NCI-H2227 (cell line): ENCODE measurements at regions not wholly inside any gene's neighbourhood (a gene's known extent, or its start where the extent isn't known, plus 50 kb on each side); places are given as distances from the start of the nearest gene placed in this dataset.

ENCODE experiments used
- DNase-seq: peaks from one replicate; lab custom pipeline; 2025; ENCODE audit not compliant: unreplicated experiment; lab: John Stamatoyannopoulos, UW

DNA sequence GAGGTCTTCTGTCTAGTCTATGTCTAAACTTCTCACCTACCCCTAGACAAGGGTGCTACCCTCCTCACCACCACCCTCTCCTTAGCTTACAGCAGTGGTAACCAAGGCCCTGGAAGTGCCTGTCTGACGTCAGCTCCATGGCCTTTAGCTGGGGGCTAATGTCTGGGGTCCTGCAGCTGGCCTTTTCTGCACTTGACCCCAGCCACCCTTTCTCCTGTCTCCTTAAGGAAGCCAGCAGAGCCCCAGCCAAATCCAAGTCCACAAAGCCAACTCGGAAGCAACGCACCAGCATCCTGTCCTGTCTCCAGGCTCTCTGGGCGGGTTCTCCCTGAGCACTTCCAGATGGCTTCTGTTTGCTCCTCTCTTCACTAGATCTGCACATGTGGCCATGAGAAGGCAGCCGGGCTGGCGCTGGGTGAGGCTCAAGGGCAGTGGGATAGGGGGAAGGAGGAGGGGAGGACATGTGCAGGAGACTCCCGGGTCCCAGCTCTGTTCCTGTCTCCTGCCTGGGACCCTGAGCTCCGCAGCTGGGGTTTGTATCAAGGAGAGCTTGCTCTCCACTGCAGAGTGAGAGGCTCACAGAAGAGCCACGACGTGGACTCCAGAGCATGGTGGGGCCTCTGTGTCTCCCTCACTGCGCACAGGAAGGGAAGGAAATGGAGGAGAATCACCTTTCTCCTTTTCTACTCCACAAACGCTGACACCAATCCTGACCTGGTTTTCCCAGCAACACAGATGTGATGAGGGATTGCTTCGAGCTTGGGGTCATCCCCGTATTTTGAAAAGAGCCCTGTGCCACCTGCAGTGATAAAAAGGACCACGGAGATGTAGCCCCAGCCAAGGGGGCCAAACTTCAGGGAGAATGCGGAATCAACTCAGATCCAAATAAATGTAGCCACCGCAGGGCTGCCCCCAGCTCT, 204.2 kb downstream of the USP12 start:
- no peak for DNase-seq

DNA sequence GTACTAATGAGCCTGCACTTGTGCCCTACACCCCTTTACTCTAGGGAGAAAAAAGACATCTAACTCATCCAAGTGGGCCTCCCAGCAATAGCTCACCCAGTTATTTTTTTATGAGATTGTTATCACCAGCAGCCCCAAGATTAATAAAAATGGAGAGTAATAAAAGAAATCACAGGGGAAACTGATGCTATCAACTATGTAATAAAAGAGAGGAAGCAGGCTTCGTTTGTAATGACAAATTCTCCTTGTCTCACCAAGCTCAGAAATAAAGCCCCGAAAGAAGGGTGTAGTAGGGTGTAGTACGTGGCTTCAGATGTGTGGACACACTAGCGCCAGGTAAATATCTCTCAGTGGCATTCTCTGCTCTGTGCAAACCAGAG, 204.9 kb downstream of the USP12 start:
- DNase-seq: no peak

DNA sequence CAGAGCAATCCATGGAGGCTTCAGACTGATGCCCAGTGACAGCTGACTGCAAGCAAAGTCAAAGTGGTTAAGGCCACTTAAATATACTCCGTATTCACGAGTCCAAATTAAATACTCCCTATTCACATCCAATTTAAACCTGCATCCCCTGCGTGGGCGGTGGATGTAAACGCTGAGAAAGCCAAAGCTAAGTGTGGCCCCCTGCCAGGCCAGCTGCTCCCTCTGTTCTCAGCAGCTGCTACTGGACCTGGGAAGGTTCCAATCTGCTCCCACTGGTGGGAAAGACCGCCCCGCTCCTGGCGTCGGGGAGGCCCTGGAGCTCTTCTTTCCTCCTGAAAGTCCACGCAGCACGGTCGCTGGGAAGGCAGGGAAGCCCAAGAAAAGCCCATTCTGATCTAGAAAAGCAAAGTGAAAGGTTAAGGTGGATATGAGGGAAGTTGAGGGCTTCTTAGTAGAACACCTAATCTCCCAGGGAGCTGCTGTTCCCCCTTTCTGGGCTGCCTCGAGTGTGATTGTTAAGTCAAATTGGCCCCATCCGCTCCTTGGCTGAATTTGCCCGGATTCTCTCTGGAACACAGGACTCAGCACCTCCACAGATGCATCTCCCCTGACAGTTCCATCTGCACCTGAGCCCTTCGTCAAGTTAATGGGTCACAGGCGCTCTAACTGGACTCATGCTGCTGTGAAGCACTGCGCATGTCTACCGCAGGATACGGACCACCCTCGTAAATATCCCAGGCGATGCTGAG, 205.5 kb downstream of the USP12 start:
- DNase-seq: peak; percentile 68

DNA sequence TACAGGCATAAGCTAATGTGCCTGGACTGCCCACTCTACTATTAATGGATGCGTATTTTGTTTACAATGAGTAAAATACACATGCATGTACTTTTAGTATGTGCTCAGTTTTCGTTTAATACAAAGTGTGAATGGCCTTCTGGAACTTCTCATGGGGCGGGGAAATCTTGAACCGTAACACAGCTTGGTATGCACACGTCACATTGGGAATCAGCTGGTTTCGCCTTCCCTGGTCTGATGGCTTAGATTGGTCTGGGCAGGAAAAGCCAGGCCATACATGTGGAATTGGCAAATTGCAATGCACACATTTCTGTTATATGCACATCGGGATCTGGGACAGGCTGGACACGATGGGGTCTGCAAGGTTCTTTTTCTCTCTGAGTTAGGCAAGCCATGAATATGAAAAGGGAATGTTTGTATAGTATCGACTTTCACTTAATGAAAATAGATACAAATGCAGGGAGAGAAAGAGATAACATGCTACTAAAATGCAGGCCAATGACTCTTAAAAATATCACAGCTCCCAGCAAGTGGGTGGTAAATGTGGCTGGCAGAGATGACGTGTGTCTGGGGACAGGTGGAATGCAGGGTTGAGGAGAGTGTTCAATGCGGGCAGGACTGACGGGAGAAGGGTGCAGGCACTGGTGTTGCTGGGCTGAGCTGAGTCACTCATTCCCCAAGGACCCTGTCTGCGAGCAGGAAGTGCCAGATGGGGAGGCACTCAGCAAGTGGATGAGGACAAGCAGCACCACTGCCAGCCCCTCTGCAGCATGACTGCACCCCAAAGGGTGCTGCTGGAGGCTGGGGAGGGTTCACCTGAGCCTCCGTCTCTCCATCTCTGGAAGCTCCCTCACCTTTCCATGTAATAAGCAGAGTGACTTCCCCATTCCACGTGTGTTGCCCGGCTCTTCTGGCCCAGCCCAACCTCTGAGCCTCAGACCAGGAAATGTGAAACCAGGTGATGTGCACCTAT, 204.0 kb upstream of the GPR12 start:
- no peak for DNase-seq

DNA sequence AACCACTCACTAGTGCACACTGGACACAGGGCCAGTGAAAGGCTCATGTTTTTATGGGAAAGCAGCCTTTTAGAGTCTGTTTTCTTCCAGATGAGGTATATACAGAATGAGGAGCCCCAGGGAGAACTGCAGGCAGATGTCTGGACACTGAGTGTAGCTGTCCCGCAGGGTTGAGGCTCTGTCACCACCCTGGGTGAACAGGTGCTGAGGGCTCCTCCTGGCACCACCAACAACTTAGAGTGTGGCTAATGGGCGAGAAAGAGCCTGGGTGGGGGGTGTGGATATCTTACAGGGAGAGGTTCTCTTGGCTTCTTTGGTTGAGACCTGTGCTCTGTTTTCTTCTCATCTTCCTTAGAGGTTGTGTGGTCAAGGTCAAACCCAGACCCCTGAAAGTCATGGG, 202.1 kb upstream of the GPR12 start:
- no peak for DNase-seq

DNA sequence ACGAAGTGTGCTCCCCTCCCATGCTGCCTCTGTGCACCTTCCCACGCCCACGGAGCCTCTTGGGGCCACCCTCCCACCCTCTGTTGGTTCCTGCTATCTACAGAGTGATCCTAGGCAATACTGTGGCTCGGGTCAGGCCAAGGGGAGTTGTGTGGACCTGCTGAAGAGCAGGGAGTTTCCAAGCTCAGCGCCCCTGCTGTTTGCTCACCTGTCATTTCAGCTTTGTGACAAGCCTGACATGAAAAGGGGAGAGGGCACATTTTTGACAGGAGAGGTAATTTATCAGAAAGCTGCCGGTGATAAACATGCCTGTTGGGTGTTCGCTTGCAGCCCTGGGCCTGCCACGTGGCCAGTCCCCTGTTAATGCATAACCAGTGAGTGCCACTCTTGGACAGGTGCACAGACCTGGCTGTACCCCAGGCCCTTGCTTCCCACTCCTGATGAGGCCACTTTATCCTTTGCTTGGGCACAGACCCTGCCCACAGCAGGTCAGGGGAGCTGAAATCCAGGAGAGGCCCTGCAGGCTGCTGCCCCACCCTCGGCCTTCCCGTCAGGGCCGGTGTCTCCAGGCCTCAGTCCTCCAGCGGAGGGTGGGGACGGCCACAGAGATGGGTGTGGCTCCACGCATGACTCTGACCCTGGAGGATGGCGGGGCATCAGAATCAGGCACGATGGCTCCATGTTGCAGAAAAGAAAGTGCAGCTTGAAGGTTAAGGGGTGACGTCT, 201.5 kb upstream of the GPR12 start:
- DNase-seq: no peak

DNA sequence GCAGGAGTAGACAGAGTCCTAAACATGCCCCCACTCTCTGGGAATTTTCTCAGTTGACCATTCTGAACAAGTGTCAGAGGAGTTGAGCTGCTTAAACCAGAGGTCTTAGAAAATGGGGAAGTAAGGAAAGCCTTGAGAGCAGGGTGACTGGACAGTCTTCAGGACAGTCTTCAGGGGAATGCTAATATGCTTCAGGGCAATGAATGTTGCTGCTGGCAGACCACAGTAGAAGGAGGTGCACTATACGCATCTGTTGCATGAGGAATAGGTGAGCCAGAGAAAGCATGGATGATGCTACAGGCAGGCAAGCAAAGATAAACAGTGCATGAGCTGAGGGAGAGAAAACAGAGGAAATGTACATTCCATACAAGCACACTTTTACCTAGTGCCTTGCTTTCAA, 196.6 kb upstream of the GPR12 start:
- DNase-seq: no peak

DNA sequence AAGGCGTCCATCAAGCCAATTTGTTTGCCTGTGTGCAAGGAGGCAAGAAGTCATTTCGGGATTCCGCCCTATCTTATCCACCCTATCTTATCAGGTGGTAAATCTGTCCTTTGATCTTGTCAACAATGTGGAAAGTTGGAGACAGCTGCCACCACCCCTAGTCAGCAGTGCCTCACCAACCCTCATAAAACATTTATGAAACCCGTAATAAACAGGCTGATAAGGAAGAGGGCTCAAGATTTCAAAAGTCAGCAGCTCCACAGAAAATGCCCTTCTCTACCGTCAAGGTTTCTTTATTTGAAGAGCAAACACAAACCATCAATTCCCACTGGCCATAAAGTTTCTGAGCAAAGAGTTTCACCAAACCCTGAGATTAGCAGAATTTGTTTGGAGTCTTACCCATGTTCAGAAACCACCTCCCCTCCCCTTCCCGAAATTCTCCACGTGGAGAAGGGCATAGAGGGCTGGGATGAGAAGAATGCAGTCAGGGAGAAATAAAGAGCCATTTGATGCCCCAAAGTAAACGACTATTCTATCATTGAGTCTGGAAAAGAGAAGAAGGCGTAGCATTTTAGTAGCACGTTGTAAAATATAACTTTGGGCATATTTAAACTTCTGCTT, 196.0 kb upstream of the GPR12 start:
- DNase-seq: no peak

DNA sequence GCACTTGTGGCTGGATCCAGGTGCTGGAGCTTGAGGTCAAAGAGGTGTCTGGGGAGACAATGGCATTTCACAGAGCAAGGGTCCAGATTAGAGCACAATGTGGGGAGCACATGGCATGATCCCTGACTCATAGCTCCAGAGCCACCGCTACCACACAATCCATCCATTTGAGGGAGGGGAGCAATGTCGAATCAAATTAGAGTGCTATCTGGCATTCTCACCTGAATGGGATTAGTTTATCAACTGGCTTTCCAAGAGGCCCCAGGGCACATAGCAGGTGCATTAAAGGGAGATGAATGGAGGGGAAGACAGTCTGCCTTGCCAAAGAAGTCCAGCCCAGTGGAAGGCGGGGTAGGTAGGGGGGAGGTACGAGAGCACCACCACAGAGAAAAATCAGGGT, 194.4 kb upstream of the GPR12 start:
- DNase-seq: no peak

DNA sequence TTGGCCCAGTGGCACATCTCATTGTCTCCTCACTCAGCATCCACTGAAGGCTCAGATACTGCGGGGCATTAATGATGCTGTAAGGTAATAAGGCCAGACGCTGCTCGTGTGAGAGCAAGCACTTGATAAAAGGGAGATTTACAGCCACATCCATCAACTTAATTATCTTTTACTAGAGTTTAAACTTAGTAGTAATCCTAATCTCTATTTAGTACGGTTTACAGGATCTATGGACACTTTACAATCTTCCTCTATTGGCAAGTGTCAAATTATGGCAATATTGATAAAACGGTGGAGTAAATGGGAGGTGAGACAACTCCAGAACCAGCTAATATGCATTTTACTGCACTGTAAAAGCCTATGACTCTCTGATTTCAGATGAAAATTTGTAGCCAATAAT, 192.7 kb upstream of the GPR12 start:
- DNase-seq: no peak

DNA sequence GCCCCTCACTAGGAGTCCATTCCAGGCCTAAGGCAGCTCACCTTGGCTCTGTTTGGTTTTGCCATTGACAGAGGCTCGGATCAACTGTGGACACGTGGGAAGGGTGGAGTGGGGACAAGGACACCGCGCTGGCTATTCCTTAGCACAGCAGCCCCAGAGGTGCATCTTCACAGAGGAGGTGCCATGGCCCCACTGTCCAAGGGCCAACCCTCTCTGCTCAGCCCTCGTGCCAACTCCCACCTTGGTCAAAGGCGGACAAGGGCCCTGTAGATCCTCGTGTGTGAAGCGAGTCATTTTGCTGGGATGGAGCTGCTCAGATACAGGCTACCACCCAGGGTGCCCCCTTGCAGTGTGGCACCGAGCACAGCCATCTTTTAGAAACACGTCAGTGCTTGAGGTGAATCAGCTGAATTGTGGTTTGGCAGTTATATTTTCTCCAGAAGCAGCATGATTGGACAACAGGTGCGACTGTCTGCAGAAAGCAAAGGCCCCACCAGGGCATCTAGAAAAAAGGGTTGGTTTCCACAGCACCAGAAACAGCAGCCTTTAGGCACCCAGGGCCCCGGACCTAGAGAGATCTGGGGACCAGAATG, 192.1 kb upstream of the GPR12 start:
- no peak for DNase-seq

DNA sequence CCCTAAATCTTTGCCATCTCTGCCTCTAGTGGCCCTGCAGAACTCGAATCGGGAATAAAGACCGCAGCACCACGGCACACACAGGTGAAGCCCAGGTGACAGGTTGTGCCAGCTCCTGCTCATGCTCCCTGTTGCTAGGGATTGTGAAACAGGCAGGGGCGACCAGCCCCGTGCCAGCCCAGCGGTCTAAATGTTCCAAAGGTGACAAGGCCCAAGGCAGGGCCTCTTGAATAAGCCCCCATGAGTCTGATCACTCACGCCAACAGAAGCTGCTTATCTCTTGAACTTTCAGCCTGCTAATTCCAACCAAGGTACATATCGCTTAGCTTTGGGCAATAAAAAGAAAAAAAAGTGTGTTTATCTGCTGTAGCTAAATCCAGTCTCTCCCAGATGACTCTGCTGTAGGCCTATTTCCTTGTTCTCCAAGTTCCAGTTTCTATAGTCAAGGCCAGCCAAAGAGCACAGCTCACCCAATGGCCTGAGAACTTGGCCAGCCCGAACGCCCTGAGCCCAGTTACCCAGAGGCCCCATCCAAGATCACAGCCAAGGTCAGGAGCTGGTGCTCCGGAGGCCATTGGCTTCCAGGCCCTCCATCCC, 191.1 kb upstream of the GPR12 start:
- DNase-seq: no peak

DNA sequence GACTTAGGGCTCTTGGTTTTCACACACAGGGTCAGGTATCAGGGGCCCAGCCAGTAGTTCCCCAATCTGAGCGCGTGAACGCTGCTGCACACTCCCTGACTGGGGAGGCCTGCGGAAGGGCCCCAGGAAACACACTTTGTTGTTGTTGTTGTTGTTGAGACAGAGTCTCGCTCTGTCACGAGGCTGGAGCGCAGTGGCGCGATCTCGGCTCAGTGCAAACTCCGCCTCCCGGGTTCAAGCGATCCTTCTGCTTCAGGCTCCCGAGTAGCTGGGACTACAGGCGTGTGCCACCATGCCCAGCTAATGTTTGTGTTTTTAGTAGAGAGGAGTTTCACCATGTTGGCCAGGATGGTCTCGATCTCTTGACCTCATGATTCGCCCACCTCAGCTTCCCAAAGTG, 190.4 kb upstream of the GPR12 start:
- no peak for DNase-seq

DNA sequence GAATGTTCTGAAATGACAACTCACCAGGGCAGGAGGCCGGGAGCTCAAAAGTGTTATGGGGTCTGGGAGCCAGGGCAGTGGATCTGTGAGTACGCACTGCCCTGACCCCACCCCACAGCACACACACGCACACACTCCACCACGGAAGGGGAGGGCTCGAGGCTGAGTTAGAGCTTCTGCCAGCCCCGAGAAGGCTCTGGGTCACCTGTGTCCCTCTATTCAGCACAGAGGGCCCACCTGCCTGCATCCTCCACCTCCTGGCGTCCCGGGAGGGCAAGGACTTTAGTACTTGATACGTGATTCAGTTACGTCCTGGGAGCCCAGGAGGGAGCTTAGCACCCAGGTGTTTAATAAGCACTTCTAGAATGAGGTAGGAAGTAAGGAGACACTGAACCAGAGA, 190.0 kb upstream of the GPR12 start:
- DNase-seq: no peak

DNA sequence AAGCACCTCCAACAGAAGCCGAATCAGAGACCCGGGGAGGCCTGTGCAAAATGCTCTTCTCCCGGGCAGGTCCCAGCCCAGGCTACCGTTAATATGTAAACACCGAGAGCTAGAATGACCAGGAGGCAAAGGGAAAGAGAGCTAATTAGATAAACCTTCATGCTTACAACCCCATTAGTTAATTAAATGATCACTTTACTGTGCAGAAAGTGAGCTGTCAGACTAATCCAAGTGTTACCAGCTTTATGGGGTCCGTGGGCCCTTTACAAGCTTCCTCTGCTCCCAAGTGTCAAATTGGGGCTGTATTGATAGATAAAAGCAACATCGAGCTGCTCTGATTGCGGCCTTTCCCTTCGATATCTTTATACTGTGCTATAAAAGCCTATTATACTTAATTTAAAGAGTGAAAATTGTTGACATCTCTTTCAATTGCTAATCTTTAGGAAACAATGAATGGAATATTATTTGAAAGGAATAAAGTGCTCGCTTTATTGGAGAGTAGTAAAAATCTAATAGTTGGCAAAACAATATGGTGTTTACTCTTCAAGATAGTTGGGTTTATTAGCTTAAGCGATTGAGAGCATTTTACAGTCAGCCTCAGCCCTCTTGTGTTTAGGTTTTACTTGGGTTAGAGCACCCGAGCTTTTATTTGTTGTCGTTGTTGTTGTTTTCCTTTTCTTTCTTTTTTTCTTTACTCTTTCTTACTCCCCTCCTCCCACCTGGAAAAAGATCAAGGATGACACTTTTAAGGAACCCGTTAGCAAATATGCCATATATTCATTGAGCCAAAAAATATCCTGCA, 189.3 kb upstream of the GPR12 start:
- DNase-seq: no peak

DNA sequence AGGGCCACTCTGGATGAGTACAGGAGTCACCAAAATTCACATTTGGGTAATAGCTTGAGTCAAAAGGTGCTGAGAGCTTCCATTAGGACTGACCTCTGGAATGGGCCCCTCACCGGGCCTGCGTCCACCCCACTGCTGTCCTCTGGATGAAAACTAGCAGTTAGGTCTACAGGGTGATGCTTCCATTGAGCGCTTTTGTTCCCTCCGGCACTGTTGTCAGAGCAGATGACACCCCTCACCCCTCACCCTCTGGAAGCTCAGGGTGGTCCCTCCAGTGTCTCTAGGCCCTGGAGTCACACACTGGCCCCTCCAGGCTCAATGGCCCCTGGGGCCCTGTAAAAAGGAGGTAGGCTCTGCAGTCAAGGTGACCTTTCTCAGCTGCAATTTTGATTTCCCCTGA, 187.8 kb upstream of the GPR12 start:
- no peak for DNase-seq

DNA sequence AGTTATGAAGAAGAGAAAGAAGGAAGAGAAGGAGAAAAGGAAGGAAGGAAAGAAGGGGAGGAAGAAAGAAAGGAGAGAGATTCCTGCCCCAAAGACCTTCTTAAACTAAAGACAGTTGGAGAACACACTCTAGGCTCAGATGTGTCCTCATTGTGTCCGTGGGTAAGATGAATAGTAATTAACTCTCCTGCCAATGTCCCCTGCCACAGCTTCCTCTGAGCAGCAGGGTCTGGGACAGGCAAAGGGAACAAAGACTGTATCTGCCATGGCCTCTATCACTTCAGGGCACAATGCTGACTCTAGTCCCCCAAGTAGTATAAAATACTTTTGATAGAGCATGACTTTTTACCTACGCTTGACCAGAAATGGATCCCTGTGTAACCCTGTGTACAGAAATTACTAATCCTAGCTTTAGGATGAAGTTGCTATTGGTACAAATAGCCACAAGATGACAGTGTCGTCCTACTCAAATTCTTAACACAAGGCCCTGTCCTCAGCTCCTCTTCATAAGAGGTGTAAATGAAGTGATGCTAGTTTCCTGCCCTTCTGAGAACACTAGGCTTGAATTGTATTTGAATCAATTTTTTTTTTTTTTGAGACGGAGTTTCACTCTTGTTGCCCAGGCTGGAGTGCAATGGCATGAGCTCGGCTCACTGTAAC, 186.2 kb upstream of the GPR12 start:
- DNase-seq: peak; percentile 57

DNA sequence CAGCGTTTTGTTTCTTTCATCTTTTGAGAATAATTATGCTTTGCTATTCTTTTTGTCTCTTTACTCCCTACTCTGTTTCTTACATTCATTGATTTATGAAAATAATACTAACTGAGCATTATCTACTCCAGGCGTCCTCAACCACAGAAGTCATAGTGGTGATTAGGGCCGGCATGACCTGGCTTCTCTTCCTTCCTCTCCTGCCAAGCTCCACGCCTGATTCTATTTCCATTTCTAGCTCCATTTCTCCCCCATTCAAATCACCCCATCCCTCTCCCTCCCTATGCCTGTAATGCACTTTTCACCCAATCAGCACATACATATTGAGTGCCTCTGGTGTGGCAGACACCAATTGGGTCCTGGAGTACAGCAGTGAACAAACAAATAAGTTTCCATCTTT, 183.2 kb upstream of the GPR12 start:
- DNase-seq: no peak
